Natural killer cell (primary cell): ENCODE measurements at regions not wholly inside any gene's neighbourhood (a gene's known extent, or its start where the extent isn't known, plus 50 kb on each side); places are given as distances from the start of the nearest gene placed in this dataset.

Source experiments
- ATAC-seq, 3 donors: fragments of 150-1000 bp in 2 of 3; fragments of 200-7000 bp in 1 of 3; cut with Tn5 transposase; 1 replicate in 1 of 3; 2 replicates in 2 of 3; pipeline ENCODE4 v1.10.0; 2021; ENCODE audit warnings: mild to moderate bottlenecking in 2 of 3, moderate library complexity in 2 of 3
- DNase-seq, 2 donors: peaks; one replicate each; pipeline versions ENCODE4 v3.0.0 to v3.0.0-alpha.2; 2013 to 2021; ENCODE audit warnings: mixed read lengths in 1 of 2
- H3K27ac ChIP-seq: one replicate; pipeline ENCODE4 v1.5.1; 2013; ENCODE audit warnings: mild to moderate bottlenecking, low read length
- H3K27me3 ChIP-seq: one replicate; pipeline ENCODE4 v1.6.1; 2013; ENCODE audit warnings: low read length; ENCODE audit not compliant: control insufficient read depth, insufficient read depth
- H3K36me3 ChIP-seq: one replicate; pipeline ENCODE4 v1.6.1; 2013; ENCODE audit warnings: low read length; ENCODE audit not compliant: control insufficient read depth, insufficient read depth
- H3K4me1 ChIP-seq: one replicate; pipeline ENCODE4 v1.6.1; 2013; ENCODE audit warnings: low read length; ENCODE audit not compliant: control insufficient read depth, insufficient read depth
- H3K4me3 ChIP-seq: one replicate; pipeline ENCODE4 v1.5.1; 2013; ENCODE audit warnings: low read length
- H3K9me3 ChIP-seq: one replicate; pipeline ENCODE4 v1.6.1; 2013; ENCODE audit warnings: low read length; ENCODE audit not compliant: control insufficient read depth, insufficient read depth
- H3K27ac Mint-ChIP-seq, 2 donors: one replicate each; pipeline ENCODE4 v1.8.0; 2022; ENCODE audit warnings: mild to moderate bottlenecking in 2 of 2, mixed read lengths in 2 of 2, moderate library complexity in 1 of 2
- H3K27me3 Mint-ChIP-seq, 2 donors: one replicate each; pipeline ENCODE4 v1.8.0; 2022; ENCODE audit warnings: low read depth in 2 of 2, mixed read lengths in 2 of 2
- H3K36me3 Mint-ChIP-seq: one replicate; pipeline ENCODE4 v1.8.0; 2022; ENCODE audit warnings: mixed read lengths
- H3K4me1 Mint-ChIP-seq, 2 donors: one replicate each; pipeline ENCODE4 v1.8.0; 2022; ENCODE audit warnings: mixed read lengths in 2 of 2
- H3K4me3 Mint-ChIP-seq: one replicate; pipeline ENCODE4 v1.8.0; 2022; ENCODE audit warnings: mild to moderate bottlenecking, moderate library complexity, mixed read lengths
- H3K9me3 Mint-ChIP-seq, 2 donors: one replicate each; pipeline ENCODE4 v1.8.0; 2022; ENCODE audit warnings: mixed read lengths in 2 of 2
- WGBS: methylation state at CpG from one replicate; pipeline ENCODE4 v1.1.7; 2013; ENCODE audit warnings: missing lambda C conversion rate; ENCODE audit not compliant: insufficient coverage; 5-methylcytosine and 5-hydroxymethylcytosine counted together
- intact Hi-C: fragments of 100-400 bp; cut with micrococcal nuclease; formaldehyde crosslinking; loops from one replicate; pipeline ENCODE4 v1.14.2; 2022
- TF ChIP-seq, protein P1 (sequence below): fragments of 200-600 bp; IDR thresholded peaks from one replicate; pipeline ENCODE4 v1.8.0; 2022; ENCODE audit warnings: antibody characterized with exemption

DNA sequence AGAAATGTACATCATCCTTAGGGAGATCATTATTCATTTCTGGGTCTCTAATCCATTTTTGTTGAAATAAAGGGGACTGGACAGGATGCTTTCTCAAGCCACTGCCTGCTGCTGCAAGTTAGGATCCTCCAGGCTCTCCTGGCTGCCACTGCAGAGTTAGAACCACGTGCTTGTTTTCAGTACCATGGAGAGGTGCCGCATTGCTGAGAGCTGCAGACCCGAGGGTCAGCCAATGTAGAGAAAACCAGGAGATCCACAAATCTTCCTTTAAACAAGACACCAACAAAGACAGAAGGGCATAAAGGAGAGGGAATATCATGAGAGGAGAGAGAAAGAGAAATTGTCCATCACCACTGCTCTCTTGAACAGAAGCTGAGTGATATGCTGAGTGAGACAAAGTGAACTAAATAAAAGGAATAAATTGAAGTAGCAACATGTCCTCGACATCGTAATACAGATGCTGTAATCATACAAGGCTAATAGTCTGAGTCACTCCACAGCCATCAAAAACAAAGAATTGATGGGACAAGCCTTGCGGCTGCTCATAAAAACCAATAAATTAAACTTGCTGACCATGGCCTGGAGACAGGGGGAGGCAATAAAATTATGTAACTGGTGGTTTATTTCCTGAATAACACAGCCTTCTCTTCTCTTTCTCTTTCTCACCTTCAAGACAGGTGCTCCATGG lies 255.7 kb downstream of the OMA1 start:
- Mint-ChIP-seq H3K4me3 (no peak overlapping the region), H3K27ac (no peak overlapping the region), H3K9me3 (no peaks in the 10 kb centered on the region), H3K27me3 (peaks cover 0 to 3% of the 10 kb centered on the region in 2 donors), H3K36me3 (no peaks in the 10 kb centered on the region), H3K4me1 (no peaks in the 10 kb centered on the region)
- Histone ChIP-seq H3K36me3 (no peaks in the 10 kb centered on the region), H3K27ac (no peak overlapping the region), H3K4me3 (no peak overlapping the region), H3K27me3 (no peaks in the 10 kb centered on the region), H3K9me3 (no peaks in the 10 kb centered on the region), H3K4me1 (no peaks in the 10 kb centered on the region)
- 67% methylated on average over 5 of the region's 6 CpGs for WGBS
- DNase-seq = no peak
- intact Hi-C loops = no loop called here
- TF ChIP-seq, protein P1, sequence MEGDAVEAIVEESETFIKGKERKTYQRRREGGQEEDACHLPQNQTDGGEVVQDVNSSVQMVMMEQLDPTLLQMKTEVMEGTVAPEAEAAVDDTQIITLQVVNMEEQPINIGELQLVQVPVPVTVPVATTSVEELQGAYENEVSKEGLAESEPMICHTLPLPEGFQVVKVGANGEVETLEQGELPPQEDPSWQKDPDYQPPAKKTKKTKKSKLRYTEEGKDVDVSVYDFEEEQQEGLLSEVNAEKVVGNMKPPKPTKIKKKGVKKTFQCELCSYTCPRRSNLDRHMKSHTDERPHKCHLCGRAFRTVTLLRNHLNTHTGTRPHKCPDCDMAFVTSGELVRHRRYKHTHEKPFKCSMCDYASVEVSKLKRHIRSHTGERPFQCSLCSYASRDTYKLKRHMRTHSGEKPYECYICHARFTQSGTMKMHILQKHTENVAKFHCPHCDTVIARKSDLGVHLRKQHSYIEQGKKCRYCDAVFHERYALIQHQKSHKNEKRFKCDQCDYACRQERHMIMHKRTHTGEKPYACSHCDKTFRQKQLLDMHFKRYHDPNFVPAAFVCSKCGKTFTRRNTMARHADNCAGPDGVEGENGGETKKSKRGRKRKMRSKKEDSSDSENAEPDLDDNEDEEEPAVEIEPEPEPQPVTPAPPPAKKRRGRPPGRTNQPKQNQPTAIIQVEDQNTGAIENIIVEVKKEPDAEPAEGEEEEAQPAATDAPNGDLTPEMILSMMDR = no peak
- ATAC-seq = no peak

DNA sequence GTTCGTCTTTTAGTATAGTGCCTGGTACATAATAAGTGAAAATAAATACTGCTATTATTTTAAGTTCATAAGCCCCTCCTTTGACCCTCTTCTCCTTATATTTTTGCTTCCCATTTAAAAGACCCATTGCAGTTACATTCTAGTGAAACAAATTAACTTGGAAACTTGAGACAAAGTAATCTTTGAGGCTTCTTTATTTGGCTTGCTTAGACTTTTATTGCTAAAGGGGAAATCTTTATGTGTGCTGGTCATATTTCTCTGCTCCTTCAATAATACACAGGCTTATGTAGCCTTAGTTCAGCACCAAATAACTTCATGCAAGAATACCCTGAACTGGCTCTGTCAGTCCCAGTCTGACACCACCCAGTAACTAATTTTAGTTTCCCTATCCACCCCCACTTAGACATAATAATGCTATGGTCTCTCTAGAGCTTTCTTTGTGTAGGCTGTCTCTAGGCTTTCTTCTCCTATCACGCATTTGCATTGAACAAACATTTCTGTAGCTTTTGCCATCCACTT lies 257.8 kb downstream of the OMA1 start:
- Histone ChIP-seq H3K27me3 (no peaks in the 10 kb centered on the region), H3K4me1 (no peaks in the 10 kb centered on the region), H3K4me3 (no peak overlapping the region), H3K36me3 (no peaks in the 10 kb centered on the region), H3K27ac (no peak overlapping the region), H3K9me3 (no peaks in the 10 kb centered on the region)
- no peaks in the 10 kb centered on the region for H3K4me1 Mint-ChIP-seq
- H3K4me3 Mint-ChIP-seq = no peak overlapping the region
- intact Hi-C loops = no loop called here
- TF ChIP-seq, protein P1 = no peak
- WGBS = 80% methylated on average over 1 of the region's 2 CpGs
- ATAC-seq = no peak
- no peaks in the 10 kb centered on the region for H3K9me3 Mint-ChIP-seq
- no peaks in the 10 kb centered on the region for H3K36me3 Mint-ChIP-seq
- peaks cover 3 to 8% of the 10 kb centered on the region in 2 donors for H3K27me3 Mint-ChIP-seq
- no peak overlapping the region for H3K27ac Mint-ChIP-seq
- no peak for DNase-seq

DNA sequence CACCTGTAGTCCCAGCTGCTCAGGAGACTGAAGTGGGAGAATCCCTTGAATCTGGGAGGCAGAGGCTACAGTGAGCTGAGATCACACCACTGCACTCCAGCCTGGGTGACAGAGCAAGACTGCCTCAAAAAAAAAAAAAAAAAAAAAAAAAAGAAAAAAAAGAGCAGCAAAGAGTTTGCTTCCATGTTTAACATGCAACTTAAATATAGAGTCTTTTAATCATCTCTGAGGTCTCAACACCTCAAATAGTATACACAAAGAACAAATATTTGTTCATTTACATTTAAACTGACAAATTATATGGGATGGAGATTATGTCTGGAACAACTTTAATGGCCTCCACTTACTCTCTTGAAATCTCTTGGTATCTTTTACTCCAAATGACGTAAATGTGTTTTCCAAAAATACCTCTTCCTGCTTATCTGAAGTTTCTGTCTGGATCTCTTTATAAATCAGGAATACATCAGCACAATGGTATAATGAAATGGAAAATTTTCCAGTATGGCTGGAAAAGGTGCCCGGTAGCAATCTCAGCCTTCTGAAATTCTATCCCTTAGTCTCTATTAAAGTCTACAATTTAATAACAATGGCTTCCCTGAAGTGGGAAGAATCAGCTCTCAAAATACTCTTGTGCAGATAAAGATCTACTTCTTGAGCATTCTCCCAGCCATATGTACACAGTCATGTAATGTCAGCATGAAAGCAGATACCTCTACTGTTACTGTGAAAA lies 258.5 kb downstream of the OMA1 start:
- no peak for ATAC-seq
- Histone ChIP-seq H3K4me3 (no peak overlapping the region), H3K27ac (no peak overlapping the region), H3K4me1 (no peaks in the 10 kb centered on the region), H3K9me3 (no peaks in the 10 kb centered on the region), H3K36me3 (no peaks in the 10 kb centered on the region), H3K27me3 (no peaks in the 10 kb centered on the region)
- Mint-ChIP-seq H3K27me3 (peaks cover 3 to 8% of the 10 kb centered on the region in 2 donors), H3K9me3 (no peaks in the 10 kb centered on the region), H3K4me3 (no peak overlapping the region), H3K4me1 (no peaks in the 10 kb centered on the region), H3K36me3 (no peaks in the 10 kb centered on the region), H3K27ac (no peak overlapping the region)
- TF ChIP-seq, protein P1 = no peak
- WGBS = no CpG with 5 or more reads among the region's 2 CpGs
- intact Hi-C loops = no loop called here
- DNase-seq = no peak
